ENCODE measurements at regions not wholly inside any gene's neighbourhood (a gene's known extent, or its start where the extent isn't known, plus 50 kb on each side); places are given as distances from the start of the nearest gene placed in this dataset.

- Histone ChIP-seq H3K9me3 (ENCODE audit: low read length) (no peaks in the 10 kb centered on the region), H3K9ac (ENCODE audit: low read length) (no peak overlapping the region), H3K79me2 (ENCODE audit: insufficient read depth, low read length) (no peaks in the 10 kb centered on the region), H4K20me1 (ENCODE audit: insufficient read depth, low read length) (no peaks in the 10 kb centered on the region), H3K4me3 (ENCODE audit: low read depth, low read length, poor library complexity, severe bottlenecking) (no peak overlapping the region), H2AFZ (ENCODE audit: low read length) (no peak overlapping the region), H3K9me2 (ENCODE audit: low read depth, low read length) (no peaks in the 10 kb centered on the region), H3K4me1 (ENCODE audit: insufficient read depth, low read length, severe bottlenecking) (no peaks in the 10 kb centered on the region), H3F3A (ENCODE audit: insufficient read depth, low read length) (no peaks in the 10 kb centered on the region), H3K27me3 (ENCODE audit: insufficient read depth, low read length) (no peaks in the 10 kb centered on the region), H3K27ac (ENCODE audit: low read depth, low read length, poor library complexity, severe bottlenecking) (no peak overlapping the region), H3K4me2 (ENCODE audit: low read length) (no peak overlapping the region), H3K36me3 (ENCODE audit: insufficient read depth, low read length) (no peaks in the 10 kb centered on the region)
- TF ChIP-seq EZH2 (IDR thresholded peaks at IDR 0.05; ENCODE audit: borderline replicate concordance, low read length) (no peak), CTCF (IDR thresholded peaks at IDR 0.05; ENCODE audit: low read length) (no peak)
These were observed 391.1 kb downstream of the PLPP3 start for GRCh38 chr1:56188221-56188620.

- Histone ChIP-seq H3K9ac (ENCODE audit: low read length) (no peak overlapping the region), H3K27ac (ENCODE audit: low read depth, low read length, poor library complexity, severe bottlenecking) (no peak overlapping the region), H3K4me1 (ENCODE audit: insufficient read depth, low read length, severe bottlenecking) (no peaks in the 10 kb centered on the region), H3K9me3 (ENCODE audit: low read length) (no peaks in the 10 kb centered on the region), H3K36me3 (ENCODE audit: insufficient read depth, low read length) (no peaks in the 10 kb centered on the region), H2AFZ (ENCODE audit: low read length) (no peak overlapping the region), H3F3A (ENCODE audit: insufficient read depth, low read length) (no peaks in the 10 kb centered on the region), H3K4me2 (ENCODE audit: low read length) (no peak overlapping the region), H3K27me3 (ENCODE audit: insufficient read depth, low read length) (no peaks in the 10 kb centered on the region), H3K4me3 (ENCODE audit: low read depth, low read length, poor library complexity, severe bottlenecking) (no peak overlapping the region), H3K79me2 (ENCODE audit: insufficient read depth, low read length) (no peaks in the 10 kb centered on the region), H3K9me2 (ENCODE audit: low read depth, low read length) (no peaks in the 10 kb centered on the region), H4K20me1 (ENCODE audit: insufficient read depth, low read length) (no peaks in the 10 kb centered on the region)
- TF ChIP-seq CTCF (IDR thresholded peaks at IDR 0.05; ENCODE audit: low read length), result no peak
- TF ChIP-seq EZH2 (IDR thresholded peaks at IDR 0.05; ENCODE audit: borderline replicate concordance, low read length), result no peak
These were observed 392.0 kb downstream of the PLPP3 start for GRCh38 chr1:56187405-56187804.

- no peak overlapping the region for H2AFZ ChIP-seq (ENCODE audit: low read length)
- TF ChIP-seq EZH2 (IDR thresholded peaks at IDR 0.05; ENCODE audit: borderline replicate concordance, low read length) (no peak), CTCF (IDR thresholded peaks at IDR 0.05; ENCODE audit: low read length) (no peak)
- no peaks in the 10 kb centered on the region for H3K36me3 ChIP-seq (ENCODE audit: insufficient read depth, low read length)
- H3K4me2 ChIP-seq (ENCODE audit: low read length), result no peak overlapping the region
- no peak overlapping the region for H3K27ac ChIP-seq (ENCODE audit: low read depth, low read length, poor library complexity, severe bottlenecking)
- no peak overlapping the region for H3K4me3 ChIP-seq (ENCODE audit: low read depth, low read length, poor library complexity, severe bottlenecking)
- H3K9me2 ChIP-seq (ENCODE audit: low read depth, low read length), result no peaks in the 10 kb centered on the region
- no peaks in the 10 kb centered on the region for H3F3A ChIP-seq (ENCODE audit: insufficient read depth, low read length)
- H4K20me1 ChIP-seq (ENCODE audit: insufficient read depth, low read length), result no peaks in the 10 kb centered on the region
- H3K9me3 ChIP-seq (ENCODE audit: low read length), result no peaks in the 10 kb centered on the region
- H3K79me2 ChIP-seq (ENCODE audit: insufficient read depth, low read length), result no peaks in the 10 kb centered on the region
- no peak overlapping the region for H3K9ac ChIP-seq (ENCODE audit: low read length)
- H3K27me3 ChIP-seq (ENCODE audit: insufficient read depth, low read length), result no peaks in the 10 kb centered on the region
- H3K4me1 ChIP-seq (ENCODE audit: insufficient read depth, low read length, severe bottlenecking), result no peaks in the 10 kb centered on the region
These were observed 393.9 kb downstream of the PLPP3 start for GRCh38 chr1:56185493-56185892.
